NB4 (cell line): ENCODE measurements at regions not wholly inside any gene's neighbourhood (a gene's known extent, or its start where the extent isn't known, plus 50 kb on each side); places are given as distances from the start of the nearest gene placed in this dataset.
A peak's percentile ranks its signal among the peaks of the same experiment; 100 is the strongest.

Experiments
- DNase-seq: peaks from one replicate; pipeline ENCODE4 v3.0.0; 2010; ENCODE audit warnings: low read depth
- H3K4me3 ChIP-seq: one replicate; pipeline ENCODE4 v1.5.1; 2011; ENCODE audit warnings: mild to moderate bottlenecking, low read depth, low read length, moderate library complexity
- CTCF ChIP-seq: IDR thresholded peaks from one replicate; pipeline ENCODE4 v1.5.1; 2012; ENCODE audit warnings: low read depth, low read length
- MAX ChIP-seq: IDR thresholded peaks from 2 replicates; pipeline ENCODE4 v1.6.1; 2011; ENCODE audit warnings: low read depth, low read length
- MYC ChIP-seq: IDR thresholded peaks from 2 replicates; pipeline ENCODE4 v1.6.1; 2011; ENCODE audit warnings: low read depth, low read length
- POLR2A ChIP-seq: IDR thresholded peaks from 2 replicates; pipeline ENCODE4 v1.6.1; 2011; ENCODE audit warnings: mild to moderate bottlenecking; ENCODE audit not compliant: insufficient read length; ENCODE audit errors: extremely low read depth

- DNase-seq: no peak
- TF ChIP-seq MYC: no peak
- TF ChIP-seq POLR2A: no peak
- no peak for TF ChIP-seq CTCF
- TF ChIP-seq MAX: no peak
- peak overlapping the region; percentile 6 for H3K4me3 ChIP-seq
Observed at GRCh38 chr1:87202451-87202850, 126.2 kb upstream of the LMO4 start.

GRCh38 chr1:87202922-87203655, 125.6 kb upstream of the LMO4 start:
- DNase-seq: peak; percentile 56
- H3K4me3 ChIP-seq: peak overlapping the region; percentile 6
- no peak for TF ChIP-seq MAX
- TF ChIP-seq CTCF: no peak
- no peak for TF ChIP-seq MYC
- TF ChIP-seq POLR2A: no peak

GRCh38 chr1:87203904-87204303, 124.8 kb upstream of the LMO4 start:
- DNase-seq: no peak
- TF ChIP-seq POLR2A (no peak), MAX (no peak), CTCF (no peak), MYC (no peak)
- H3K4me3 ChIP-seq: no peak overlapping the region

- no peak for DNase-seq
- TF ChIP-seq MAX (no peak), MYC (no peak), CTCF (no peak), POLR2A (no peak)
- H3K4me3 ChIP-seq: no peak overlapping the region
Observed at GRCh38 chr1:87204441-87204840, 124.2 kb upstream of the LMO4 start.

GRCh38 chr1:87204921-87205320, 123.8 kb upstream of the LMO4 start:
- no peak for DNase-seq
- no peak overlapping the region for H3K4me3 ChIP-seq
- TF ChIP-seq MYC (no peak), MAX (no peak), POLR2A (no peak), CTCF (no peak)
